ENCODE measurements at regions not wholly inside any gene's neighbourhood (a gene's known extent, or its start where the extent isn't known, plus 50 kb on each side); places are given as distances from the start of the nearest gene placed in this dataset.

DNA sequence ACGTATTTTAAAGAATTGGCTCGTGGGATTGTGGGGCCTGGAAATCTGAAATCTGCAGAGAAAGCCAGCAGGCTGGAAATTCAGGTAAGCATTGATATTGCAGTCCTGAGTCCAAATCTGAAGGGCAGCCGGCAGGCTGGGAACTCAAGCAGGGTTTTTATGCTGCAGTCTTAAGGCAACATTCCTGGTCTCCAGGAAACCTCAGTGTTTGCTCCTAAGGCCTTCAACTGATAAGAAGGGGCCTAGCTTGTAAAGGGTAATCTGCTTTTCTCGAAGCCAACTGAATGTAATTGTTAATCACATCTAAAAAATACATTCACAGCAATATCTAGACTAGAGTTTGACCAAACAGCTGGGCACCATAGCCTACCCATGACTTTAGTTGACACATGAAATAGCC is 154.4 kb downstream of the EFNB2 start:
- TF ChIP-seq, protein P1, sequence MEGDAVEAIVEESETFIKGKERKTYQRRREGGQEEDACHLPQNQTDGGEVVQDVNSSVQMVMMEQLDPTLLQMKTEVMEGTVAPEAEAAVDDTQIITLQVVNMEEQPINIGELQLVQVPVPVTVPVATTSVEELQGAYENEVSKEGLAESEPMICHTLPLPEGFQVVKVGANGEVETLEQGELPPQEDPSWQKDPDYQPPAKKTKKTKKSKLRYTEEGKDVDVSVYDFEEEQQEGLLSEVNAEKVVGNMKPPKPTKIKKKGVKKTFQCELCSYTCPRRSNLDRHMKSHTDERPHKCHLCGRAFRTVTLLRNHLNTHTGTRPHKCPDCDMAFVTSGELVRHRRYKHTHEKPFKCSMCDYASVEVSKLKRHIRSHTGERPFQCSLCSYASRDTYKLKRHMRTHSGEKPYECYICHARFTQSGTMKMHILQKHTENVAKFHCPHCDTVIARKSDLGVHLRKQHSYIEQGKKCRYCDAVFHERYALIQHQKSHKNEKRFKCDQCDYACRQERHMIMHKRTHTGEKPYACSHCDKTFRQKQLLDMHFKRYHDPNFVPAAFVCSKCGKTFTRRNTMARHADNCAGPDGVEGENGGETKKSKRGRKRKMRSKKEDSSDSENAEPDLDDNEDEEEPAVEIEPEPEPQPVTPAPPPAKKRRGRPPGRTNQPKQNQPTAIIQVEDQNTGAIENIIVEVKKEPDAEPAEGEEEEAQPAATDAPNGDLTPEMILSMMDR (IDR thresholded peaks at IDR 0.05) = no peak
- no peak for TF ChIP-seq POLR2A (IDR thresholded peaks at IDR 0.05)
